ENCODE measurements at regions not wholly inside any gene's neighbourhood (a gene's known extent, or its start where the extent isn't known, plus 50 kb on each side); places are given as distances from the start of the nearest gene placed in this dataset.

- Histone ChIP-seq H3K9me3 (no peaks in the 10 kb centered on the region), H3K4me2 (no peak overlapping the region), H3K4me3 (ENCODE audit: low read depth in 2 of 2, low read length in 1 of 2) (no peak overlapping the region), H3K27ac (ENCODE audit: low read depth in 2 of 2, low read length in 1 of 2) (no peak overlapping the region), H3K9ac (no peak overlapping the region), H3K9me2 (no peaks in the 10 kb centered on the region), H3K36me3 (replicated peaks in 1 of 2; ENCODE audit: control insufficient read depth in 1 of 2, insufficient read depth in 2 of 2, low read length in 1 of 2) (no peaks in the 10 kb centered on the region), H3F3A (replicated peaks; ENCODE audit: insufficient read depth) (no peaks in the 10 kb centered on the region), H3K4me1 (ENCODE audit: control insufficient read depth in 1 of 2, insufficient read depth in 2 of 2, low read depth in 1 of 2, low read length in 1 of 2) (no peaks in the 10 kb centered on the region), H4K20me1 (ENCODE audit: insufficient read depth) (no peaks in the 10 kb centered on the region), H3K27me3 (ENCODE audit: insufficient read depth) (no peaks in the 10 kb centered on the region), H3K79me2 (ENCODE audit: insufficient read depth) (no peaks in the 10 kb centered on the region), H2AFZ (ENCODE audit: low read depth) (no peak overlapping the region)
- WGBS (ENCODE audit: low lambda C conversion rate): 73% methylated on average over 11 of the region's 11 CpGs
- DNase-seq: no peak
- POLR2A ChIA-PET: no interaction called here
- CTCF ChIA-PET: interaction anchor here (1.0 to 1.3 kb wide), 4 partner anchors 9 to 665 kb away, joined by 3 to 5 read pairs (median 4); no protein-coding TSS in a partner anchor
- TF ChIP-seq USF1 (IDR thresholded peaks at IDR 0.05; ENCODE audit: borderline replicate concordance, low read depth): no peak
- TF ChIP-seq RXRA (IDR thresholded peaks at IDR 0.05; ENCODE audit: borderline replicate concordance, low read depth): no peak
- no peak for TF ChIP-seq FOXM1 (IDR thresholded peaks at IDR 0.05; ENCODE audit: low read depth)
- no peak for TF ChIP-seq GABPA (IDR thresholded peaks at IDR 0.05; ENCODE audit: low read depth)
- no peak for TF ChIP-seq MEF2A (IDR thresholded peaks at IDR 0.05; ENCODE audit: borderline replicate concordance, low read depth)
- no peak for TF ChIP-seq TEAD4 (IDR thresholded peaks at IDR 0.05; ENCODE audit: borderline replicate concordance, insufficient read depth)
- no peak for TF ChIP-seq USF2 (IDR thresholded peaks at IDR 0.05; ENCODE audit: borderline replicate concordance, low read depth, low read length)
- TF ChIP-seq CTCF (IDR thresholded peaks at IDR 0.05): no peak
- no peak for TF ChIP-seq MXI1 (IDR thresholded peaks at IDR 0.05; ENCODE audit: low read depth, low read length)
- TF ChIP-seq NRF1 (IDR thresholded peaks at IDR 0.05; ENCODE audit: low read depth, low read length): no peak
- no peak for TF ChIP-seq RFX5 (IDR thresholded peaks at IDR 0.05; ENCODE audit: low read length)
Observed at GRCh38 chr15:81930582-81931369, 115.0 kb downstream of the MEX3B start.

GRCh38 chr15:81929557-81929956 lies 116.3 kb downstream of the MEX3B start:
- TF ChIP-seq EP300 (IDR thresholded peaks at IDR 0.05; ENCODE audit: borderline replicate concordance in 1 of 2, low read depth in 1 of 2, low read length in 1 of 2) (no peak), CTCF (IDR thresholded peaks at IDR 0.05) (no peak), GATA2 (CRISPR knock-in tag; IDR thresholded peaks at IDR 0.05) (no peak), GABPA (IDR thresholded peaks at IDR 0.05; ENCODE audit: low read depth) (no peak), EZH2phosphoT487 (IDR thresholded peaks at IDR 0.05; ENCODE audit: borderline replicate concordance, low read depth) (no peak), TCF12 (IDR thresholded peaks at IDR 0.05) (no peak), NFIC (IDR thresholded peaks at IDR 0.05; ENCODE audit: borderline replicate concordance) (no peak), JUND (IDR thresholded peaks at IDR 0.05) (no peak)
- no peak overlapping the region for H3K4me3 ChIP-seq (ENCODE audit: low read depth in 2 of 2, low read length in 1 of 2)
- H3K27me3 ChIP-seq (ENCODE audit: insufficient read depth): no peaks in the 10 kb centered on the region
- H3F3A ChIP-seq (replicated peaks; ENCODE audit: insufficient read depth): no peaks in the 10 kb centered on the region
- no peaks in the 10 kb centered on the region for H3K79me2 ChIP-seq (ENCODE audit: insufficient read depth)
- POLR2A ChIA-PET: no interaction called here
- no peaks in the 10 kb centered on the region for H3K36me3 ChIP-seq (replicated peaks in 1 of 2; ENCODE audit: control insufficient read depth in 1 of 2, insufficient read depth in 2 of 2, low read length in 1 of 2)
- H3K9me3 ChIP-seq: no peaks in the 10 kb centered on the region
- no peak overlapping the region for H3K4me2 ChIP-seq
- H3K9ac ChIP-seq: no peak overlapping the region
- H3K27ac ChIP-seq (ENCODE audit: low read depth in 2 of 2, low read length in 1 of 2): no peak overlapping the region
- DNase-seq: no peak
- no peak overlapping the region for H2AFZ ChIP-seq (ENCODE audit: low read depth)
- H3K9me2 ChIP-seq: no peaks in the 10 kb centered on the region
- WGBS (ENCODE audit: low lambda C conversion rate): 46% methylated on average over 3 of the region's 3 CpGs
- CTCF ChIA-PET: no interaction called here
- H4K20me1 ChIP-seq (ENCODE audit: insufficient read depth): no peaks in the 10 kb centered on the region
- H3K4me1 ChIP-seq (ENCODE audit: control insufficient read depth in 1 of 2, insufficient read depth in 2 of 2, low read depth in 1 of 2, low read length in 1 of 2): no peaks in the 10 kb centered on the region
